ENCODE measurements at regions not wholly inside any gene's neighbourhood (a gene's known extent, or its start where the extent isn't known, plus 50 kb on each side); places are given as distances from the start of the nearest gene placed in this dataset.

DNA sequence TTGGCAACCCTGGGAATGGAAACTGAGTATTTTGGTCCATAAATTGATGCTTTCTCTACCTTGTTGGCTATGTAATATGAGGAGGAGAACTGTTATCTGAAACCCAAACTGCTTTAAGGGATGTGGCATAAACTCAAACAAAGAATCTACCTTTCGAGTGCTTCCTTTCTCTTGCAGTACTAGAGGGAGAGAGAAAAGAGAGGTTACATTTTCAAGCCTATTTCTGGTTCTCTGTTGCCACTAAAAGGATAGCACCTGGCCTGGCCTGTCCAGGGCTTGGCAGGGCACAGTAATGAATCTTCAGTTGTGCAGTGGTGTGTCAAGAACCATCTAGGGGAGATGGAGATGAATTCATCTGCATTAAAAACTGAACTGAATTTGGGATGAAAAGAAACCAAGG, 308.6 kb downstream of the PTTG2 start:
- H3K4me2 ChIP-seq (ENCODE audit: low read depth, low read length) = no peak overlapping the region
- no peak overlapping the region for H3K56ac ChIP-seq (ENCODE audit: extremely low read depth, insufficient read depth, low read length)
- H2BK120ac ChIP-seq (ENCODE audit: low read depth, low read length) = no peak overlapping the region
- intact Hi-C loops (cut with micrococcal nuclease) = no loop called here
- no peak overlapping the region for H3K14ac ChIP-seq (replicated peaks; ENCODE audit: low read depth, low read length)
- DNase-seq (no peak), ATAC-seq (ENCODE audit: low read depth) (no peak)
- no peaks in the 10 kb centered on the region for H4K20me1 ChIP-seq (ENCODE audit: insufficient read depth, low read length)
- H3K27ac ChIP-seq (ENCODE audit: insufficient read depth, low read length) = no peak overlapping the region
- no peak overlapping the region for H3K4ac ChIP-seq (ENCODE audit: low read depth, low read length)
- no peak overlapping the region for H2BK20ac ChIP-seq (ENCODE audit: low read depth, low read length)
- no CpG with 5 or more reads among the region's 1 CpG for WGBS, 2 experiments (ENCODE audit: extremely low coverage in 2 of 2, insufficient read length in 1 of 2)
- H4K8ac ChIP-seq (ENCODE audit: low read depth in 2 of 2, low read length in 2 of 2) = no peak overlapping the region
- H2AK9ac ChIP-seq (replicated peaks; ENCODE audit: low read depth, low read length, poor library complexity) = no peak overlapping the region
- H3K9ac ChIP-seq (ENCODE audit: low read depth, low read length) = no peak overlapping the region
- no peak overlapping the region for H2AFZ ChIP-seq (replicated peaks; ENCODE audit: low read length, poor library complexity)
- H3K9me1 ChIP-seq (ENCODE audit: insufficient read depth, low read length) = no peaks in the 10 kb centered on the region
- H3K9me3 ChIP-seq (ENCODE audit: control insufficient read depth, insufficient read depth, low read length) = no peaks in the 10 kb centered on the region
- H3K4me1 ChIP-seq (ENCODE audit: control insufficient read depth, insufficient read depth, low read length) = no peaks in the 10 kb centered on the region
- no TSS peak for BruUV-seq (replicated peaks)
- no peak overlapping the region for H3K4me3 ChIP-seq (ENCODE audit: insufficient read depth, low read depth, low read length)
- dilution Hi-C loops (cut with HindIII; ENCODE audit: low sequenced_read_pairs, unreplicated experiment) = no loop called here
- in situ Hi-C loops (cut with MboI; ENCODE audit: low sequenced_read_pairs) = no loop called here
- H2AK5ac ChIP-seq (ENCODE audit: low read depth, low read length) = no peak overlapping the region
- no peak overlapping the region for H4K91ac ChIP-seq (ENCODE audit: insufficient read depth, low read depth, low read length)
- no peaks in the 10 kb centered on the region; the same call in 1 of the 2 replicates for H3K27me3 ChIP-seq (ENCODE audit: control insufficient read depth, insufficient read depth, low read length)
- no peak overlapping the region for H4K5ac ChIP-seq (ENCODE audit: low read depth, low read length)
- no peaks in the 10 kb centered on the region for H3K79me1 ChIP-seq (ENCODE audit: low read depth in 1 of 2, low read length in 2 of 2)
- no peak overlapping the region for H3K18ac ChIP-seq (ENCODE audit: low read depth, low read length)
- H3K36me3 ChIP-seq (ENCODE audit: control insufficient read depth, insufficient read depth, low read length) = no peaks in the 10 kb centered on the region
- no peak overlapping the region for H2BK15ac ChIP-seq (ENCODE audit: low read depth, low read length)
- ChIA-PET CTCF (no interaction called here), POLR2A (ENCODE audit: unreplicated experiment) (no interaction called here)
- no peak overlapping the region for H2BK5ac ChIP-seq (ENCODE audit: low read depth, low read length, poor library complexity, severe bottlenecking)
- TF ChIP-seq NFE2L2 (IDR thresholded peaks at IDR 0.05; ENCODE audit: low read depth, low read length) (no peak), CHD1 (IDR thresholded peaks at IDR 0.05; ENCODE audit: low read depth, low read length) (no peak), RCOR1 (IDR thresholded peaks at IDR 0.05; ENCODE audit: insufficient replicate concordance, low read length) (no peak), MXI1 (IDR thresholded peaks at IDR 0.05; ENCODE audit: borderline replicate concordance, low read depth, low read length) (no peak), POLR2A (IDR thresholded peaks at IDR 0.05; ENCODE audit: low read depth, low read length) (no peak), CEBPB (IDR thresholded peaks at IDR 0.05; ENCODE audit: low read depth, low read length) (no peak), MAFK (IDR thresholded peaks at IDR 0.05; ENCODE audit: low read depth, low read length) (no peak), FOS (IDR thresholded peaks at IDR 0.05; ENCODE audit: low read depth, low read length) (no peak), RAD21 (IDR thresholded peaks at IDR 0.05; ENCODE audit: low read length) (no peak), RFX5 (IDR thresholded peaks at IDR 0.05; ENCODE audit: low read depth, low read length) (no peak), MAZ (IDR thresholded peaks at IDR 0.05; ENCODE audit: borderline replicate concordance, low read depth, low read length) (no peak)
- TF ChIP-seq, protein P1, sequence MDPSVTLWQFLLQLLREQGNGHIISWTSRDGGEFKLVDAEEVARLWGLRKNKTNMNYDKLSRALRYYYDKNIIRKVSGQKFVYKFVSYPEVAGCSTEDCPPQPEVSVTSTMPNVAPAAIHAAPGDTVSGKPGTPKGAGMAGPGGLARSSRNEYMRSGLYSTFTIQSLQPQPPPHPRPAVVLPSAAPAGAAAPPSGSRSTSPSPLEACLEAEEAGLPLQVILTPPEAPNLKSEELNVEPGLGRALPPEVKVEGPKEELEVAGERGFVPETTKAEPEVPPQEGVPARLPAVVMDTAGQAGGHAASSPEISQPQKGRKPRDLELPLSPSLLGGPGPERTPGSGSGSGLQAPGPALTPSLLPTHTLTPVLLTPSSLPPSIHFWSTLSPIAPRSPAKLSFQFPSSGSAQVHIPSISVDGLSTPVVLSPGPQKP (IDR thresholded peaks at IDR 0.05; ENCODE audit: borderline replicate concordance, low read depth, low read length) = no peak
- TF ChIP-seq, protein P2, sequence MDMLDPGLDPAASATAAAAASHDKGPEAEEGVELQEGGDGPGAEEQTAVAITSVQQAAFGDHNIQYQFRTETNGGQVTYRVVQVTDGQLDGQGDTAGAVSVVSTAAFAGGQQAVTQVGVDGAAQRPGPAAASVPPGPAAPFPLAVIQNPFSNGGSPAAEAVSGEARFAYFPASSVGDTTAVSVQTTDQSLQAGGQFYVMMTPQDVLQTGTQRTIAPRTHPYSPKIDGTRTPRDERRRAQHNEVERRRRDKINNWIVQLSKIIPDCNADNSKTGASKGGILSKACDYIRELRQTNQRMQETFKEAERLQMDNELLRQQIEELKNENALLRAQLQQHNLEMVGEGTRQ (IDR thresholded peaks at IDR 0.05; ENCODE audit: low read depth, low read length) = no peak
- no peak overlapping the region for H3K23ac ChIP-seq (ENCODE audit: low read depth, low read length)

All from IMR-90 (cell line).